Esophagus muscularis mucosa (tissue), 4 donors: ENCODE measurements at regions not wholly inside any gene's neighbourhood (a gene's known extent, or its start where the extent isn't known, plus 50 kb on each side); places are given as distances from the start of the nearest gene placed in this dataset.

ENCODE experiments used
- DNase-seq: peaks from one replicate; pipeline ENCODE4 v3.0.0-alpha.2; 2017; ENCODE audit errors: extremely low spot score
- H3K27ac ChIP-seq, 4 donors: fragments of 200-600 bp; sonication (generic); replicated peaks in 1 of 4; 1 replicate in 3 of 4; 2 replicates in 1 of 4; pipeline ENCODE4 v1.5.1; 2016 to 2019; ENCODE audit warnings: mild to moderate bottlenecking in 1 of 4
- H3K27me3 ChIP-seq, 4 donors: fragments of 200-600 bp; sonication (generic); one replicate each; pipeline versions ENCODE4 v1.5.1 to v1.6.0; 2016 to 2019
- H3K36me3 ChIP-seq, 4 donors: fragments of 200-600 bp; sonication (generic); one replicate each; pipeline ENCODE4 v1.5.1; 2016 to 2019
- H3K4me1 ChIP-seq, 4 donors: fragments of 200-600 bp; sonication (generic); one replicate each; pipeline ENCODE4 v1.5.1; 2016 to 2019
- H3K4me3 ChIP-seq, 4 donors: fragments of 200-600 bp; sonication (generic); 1 replicate in 2 of 4; 2 replicates in 2 of 4; pipeline ENCODE4 v1.5.1; 2016 to 2019; ENCODE audit warnings: mild to moderate bottlenecking in 4 of 4, moderate library complexity in 1 of 4
- H3K9me3 ChIP-seq, 4 donors: fragments of 200-600 bp; sonication (generic); 1 replicate in 3 of 4; 2 replicates in 1 of 4; pipeline ENCODE4 v1.5.1; 2016 to 2019
- CTCF ChIP-seq, 3 experiments: fragments of 200-600 bp in 2 of 3; fragments of 450-650 bp in 1 of 3; sonication (generic) in 2 of 3; IDR thresholded peaks; one replicate each; pipeline ENCODE4 v1.5.1; 2017 to 2019; ENCODE audit warnings: antibody characterized with exemption in 3 of 3, mild to moderate bottlenecking in 2 of 3, moderate library complexity in 1 of 3
- EP300 ChIP-seq: sonication (generic); formaldehyde crosslinking; IDR thresholded peaks from one replicate; pipeline ENCODE4 v1.6.1; 2017; ENCODE audit warnings: antibody characterized with exemption
- POLR2A ChIP-seq: fragments of 450-650 bp; IDR thresholded peaks from one replicate; pipeline ENCODE4 v1.6.1; 2017; ENCODE audit warnings: antibody characterized with exemption, moderate library complexity, mild to moderate bottlenecking, low read depth
- POLR2AphosphoS5 ChIP-seq, 2 donors: sonication (generic); formaldehyde crosslinking; IDR thresholded peaks; one replicate each; pipeline ENCODE4 v1.6.1; 2017; ENCODE audit warnings: antibody characterized with exemption in 2 of 2
- WGBS: methylation state at CpG from one replicate; pipeline ENCODE4 v1.1.5; 2018; 5-methylcytosine and 5-hydroxymethylcytosine counted together
- intact Hi-C: fragments of 100-400 bp; cut with DNase I; formaldehyde crosslinking; loops from one replicate; pipeline ENCODE4 v1.15.1; 2023

DNA sequence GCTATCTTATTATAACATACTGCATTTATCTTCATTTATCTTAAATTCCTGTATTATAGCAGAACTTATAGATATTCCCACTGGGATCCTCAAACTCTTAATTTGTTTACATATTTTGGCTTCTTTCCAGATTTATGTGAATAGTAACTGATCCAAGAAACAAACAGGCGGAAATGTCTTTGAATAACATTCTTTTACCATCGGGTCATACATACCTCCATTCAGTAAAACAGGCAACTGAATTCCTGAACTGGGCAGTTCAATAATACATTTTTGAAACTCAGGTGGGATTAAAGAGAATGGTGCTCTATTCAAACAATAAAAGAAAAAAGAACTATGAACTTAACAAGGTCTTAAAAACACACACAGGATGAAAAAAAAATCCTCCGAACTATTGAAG, 337.4 kb downstream of the CRPPA start:
- WGBS = 37% methylated on average over 3 of the region's 3 CpGs
- Histone ChIP-seq H3K36me3 (no peaks in the 10 kb centered on the region), H3K27me3 (no peaks in the 10 kb centered on the region), H3K9me3 (no peaks in the 10 kb centered on the region), H3K27ac (no peak overlapping the region), H3K4me3 (no peak overlapping the region), H3K4me1 (no peaks in the 10 kb centered on the region)
- TF ChIP-seq POLR2AphosphoS5 (IDR thresholded peaks at IDR 0.05) (no peak), EP300 (no peak)
- no peak for DNase-seq
- intact Hi-C loops = no loop called here

DNA sequence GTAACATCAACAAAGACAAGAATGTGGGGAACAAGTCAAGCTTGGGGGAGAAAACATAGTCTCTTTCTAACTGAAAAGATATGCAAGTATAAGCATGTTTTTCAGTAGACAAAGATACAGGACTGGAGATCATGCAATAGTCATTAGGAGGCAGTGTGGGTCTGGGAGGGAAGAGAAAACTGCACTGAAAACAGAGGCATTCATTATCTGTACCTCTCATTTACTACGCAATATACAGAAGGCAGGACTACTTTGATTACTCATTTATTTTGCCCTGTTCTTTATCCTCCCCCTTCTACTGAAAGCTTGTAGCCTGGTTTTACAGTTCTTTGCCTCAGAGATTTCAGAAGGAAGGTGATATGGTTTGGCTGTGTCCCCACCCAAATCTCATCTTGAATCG, 341.2 kb downstream of the CRPPA start:
- TF ChIP-seq CTCF (IDR thresholded peaks at IDR 0.05) (no peak), EP300 (no peak), POLR2A (no peak), POLR2AphosphoS5 (IDR thresholded peaks at IDR 0.05) (no peak)
- Histone ChIP-seq H3K27ac (no peak overlapping the region), H3K9me3 (no peaks in the 10 kb centered on the region), H3K36me3 (no peaks in the 10 kb centered on the region), H3K4me3 (no peak overlapping the region), H3K27me3 (no peaks in the 10 kb centered on the region), H3K4me1 (peaks cover 0 to 5% (median 0%) of the 10 kb centered on the region in 4 donors)
- WGBS = 88% methylated on average over 2 of the region's 2 CpGs
- DNase-seq = no peak
- intact Hi-C loops = no loop called here

DNA sequence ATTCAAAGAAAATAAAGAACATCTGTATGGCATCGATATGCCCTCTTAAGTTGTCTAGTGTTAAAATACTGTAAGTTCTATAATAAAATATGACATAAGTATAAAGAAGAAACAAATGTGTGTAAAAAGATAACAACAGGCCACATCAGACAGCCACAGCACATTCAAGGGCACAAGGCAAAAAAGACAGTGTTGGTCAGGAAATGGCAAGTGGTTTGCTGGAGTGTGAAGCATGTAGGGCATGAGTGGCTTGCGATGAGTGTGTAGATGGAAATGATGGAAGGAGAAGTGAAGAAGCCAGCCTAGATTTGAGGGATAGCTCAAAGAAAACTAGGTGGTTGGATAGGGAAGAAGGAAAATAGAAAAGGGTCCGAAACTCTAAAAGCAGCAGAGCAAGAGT, 341.6 kb downstream of the CRPPA start:
- H3K9me3 ChIP-seq = no peaks in the 10 kb centered on the region
- H3K36me3 ChIP-seq = no peaks in the 10 kb centered on the region
- 86% methylated on average over 3 of the region's 3 CpGs for WGBS
- peaks cover 0 to 5% (median 0%) of the 10 kb centered on the region in 4 donors for H3K4me1 ChIP-seq
- H3K4me3 ChIP-seq = no peak overlapping the region
- TF ChIP-seq POLR2A (no peak), CTCF (IDR thresholded peaks at IDR 0.05) (no peak), POLR2AphosphoS5 (IDR thresholded peaks at IDR 0.05) (no peak), EP300 (no peak)
- intact Hi-C loops = loop anchor here (5.0 to 10.0 kb wide), 3 partner anchors 335 to 772 kb away; no protein-coding TSS in a partner anchor
- no peak overlapping the region for H3K27ac ChIP-seq
- no peaks in the 10 kb centered on the region for H3K27me3 ChIP-seq
- no peak for DNase-seq

DNA sequence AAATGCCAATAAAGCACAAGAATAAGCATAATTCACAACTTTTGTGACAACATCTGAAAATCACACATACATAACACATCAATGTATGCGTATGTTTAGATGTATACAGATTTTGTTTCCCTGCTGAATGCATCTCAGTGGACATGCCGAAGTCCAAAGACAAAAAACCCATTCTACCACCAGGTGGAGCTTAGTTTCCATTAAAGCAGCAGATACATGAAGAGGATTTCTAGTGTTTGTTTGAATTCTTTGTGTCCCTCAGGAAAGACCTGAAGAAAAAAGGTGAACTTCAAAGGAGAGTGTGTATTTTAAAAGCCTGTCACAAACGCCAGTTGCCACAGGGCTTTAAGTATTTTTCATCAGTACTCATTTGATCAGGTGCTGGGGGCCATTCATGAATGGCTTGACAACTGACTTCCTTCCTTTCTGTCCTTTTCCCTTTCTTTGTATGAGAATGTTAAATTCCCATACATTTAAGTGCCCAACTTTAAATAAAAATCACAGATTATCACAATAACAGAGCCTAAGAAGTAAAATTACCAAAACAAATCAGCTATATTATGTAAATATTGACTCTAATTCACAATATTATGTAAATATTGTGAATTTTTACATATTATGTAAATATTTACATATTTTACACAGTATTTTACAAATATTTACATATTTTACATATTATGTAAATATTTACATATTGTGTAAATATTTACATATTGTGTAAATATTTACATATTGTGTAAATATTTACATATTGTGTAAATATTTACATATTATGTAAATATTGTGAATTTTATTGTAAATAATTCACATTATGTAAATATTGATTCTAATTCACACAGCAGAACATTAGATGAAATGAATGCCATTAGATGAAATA, 343.0 kb downstream of the CRPPA start:
- Histone ChIP-seq H3K4me1 (peaks cover 0 to 5% (median 0%) of the 10 kb centered on the region in 4 donors), H3K27ac (no peak overlapping the region), H3K36me3 (no peaks in the 10 kb centered on the region), H3K27me3 (no peaks in the 10 kb centered on the region), H3K4me3 (no peak overlapping the region), H3K9me3 (no peaks in the 10 kb centered on the region)
- WGBS = 24% methylated on average over 3 of the region's 3 CpGs
- intact Hi-C loops = loop anchor here (5.0 to 10.0 kb wide), 3 partner anchors 336 to 771 kb away; no protein-coding TSS in a partner anchor
- DNase-seq = no peak
- TF ChIP-seq CTCF (IDR thresholded peaks at IDR 0.05) = peak; percentile 60 to 71 (median 65)
- TF ChIP-seq POLR2A = no peak
- TF ChIP-seq EP300 = no peak
- TF ChIP-seq POLR2AphosphoS5 (IDR thresholded peaks at IDR 0.05) = no peak

DNA sequence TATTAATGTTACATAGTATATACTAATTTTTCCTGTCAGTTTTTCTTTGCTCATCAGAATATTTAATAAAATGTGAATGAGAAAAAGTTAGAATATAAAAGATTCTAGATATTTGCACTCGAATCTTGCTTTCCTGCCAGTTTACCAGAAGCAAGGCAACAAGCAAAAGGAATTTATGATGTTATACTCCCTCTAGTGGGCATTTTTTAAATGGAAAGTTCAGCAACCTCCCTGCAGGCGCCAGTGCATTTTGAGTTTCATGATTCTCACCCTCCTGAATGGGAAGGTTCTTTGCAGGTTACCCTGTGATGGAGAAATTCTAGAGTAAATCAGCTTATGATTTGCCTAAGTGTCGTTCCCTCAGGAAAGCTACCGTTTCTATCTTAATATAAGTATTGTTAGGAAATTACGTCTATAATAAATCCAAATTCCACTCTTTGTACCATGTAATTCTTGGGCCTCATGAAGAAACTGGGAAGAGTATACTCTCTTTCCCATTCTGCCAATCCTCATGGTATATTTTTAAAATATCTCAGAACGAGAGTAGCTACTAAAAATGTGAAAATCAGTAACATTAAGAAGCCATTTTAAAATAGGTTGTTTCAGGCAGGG, 350.0 kb downstream of the CRPPA start:
- H3K27ac ChIP-seq = no peak overlapping the region
- 25% methylated on average over 6 of the region's 6 CpGs for WGBS

More for the DNA sequence above, 350.0 kb downstream of the CRPPA start:
- Histone ChIP-seq H3K36me3 (no peaks in the 10 kb centered on the region), H3K9me3 (no peaks in the 10 kb centered on the region), H3K27me3 (no peaks in the 10 kb centered on the region), H3K4me1 (peaks cover 14 to 28% (median 19%) of the 10 kb centered on the region in 4 donors), H3K4me3 (no peak overlapping the region)
- peak; percentile 78 to 81 (median 79) for TF ChIP-seq CTCF (IDR thresholded peaks at IDR 0.05)
- no peak for TF ChIP-seq EP300
- intact Hi-C loops = loop anchor here (5.0 to 10.0 kb wide), 3 partner anchors 343 to 384 kb away; partner anchors contain the start of gene MEOX2
- DNase-seq = no peak
